Thyroid gland (tissue), 4 donors: ENCODE measurements at regions not wholly inside any gene's neighbourhood (a gene's known extent, or its start where the extent isn't known, plus 50 kb on each side); places are given as distances from the start of the nearest gene placed in this dataset.

Source experiments
- POLR2A ChIP-seq, 2 donors: fragments of 450-650 bp; IDR thresholded peaks; one replicate each; pipeline ENCODE4 v1.6.1; 2017; ENCODE audit warnings: antibody characterized with exemption in 2 of 2, mild to moderate bottlenecking in 2 of 2, moderate library complexity in 1 of 2
- TF ChIP-seq, protein P1 (sequence below), 6 experiments: fragments of 200-600 bp in 3 of 6; fragments of 450-650 bp in 3 of 6; sonication (generic) in 3 of 6; IDR thresholded peaks; one replicate each; pipeline ENCODE4 v1.5.1; 2016 to 2019; ENCODE audit warnings: antibody characterized with exemption in 6 of 6, mild to moderate bottlenecking in 2 of 6, inconsistent platforms in 1 of 6, moderate library complexity in 1 of 6

DNA sequence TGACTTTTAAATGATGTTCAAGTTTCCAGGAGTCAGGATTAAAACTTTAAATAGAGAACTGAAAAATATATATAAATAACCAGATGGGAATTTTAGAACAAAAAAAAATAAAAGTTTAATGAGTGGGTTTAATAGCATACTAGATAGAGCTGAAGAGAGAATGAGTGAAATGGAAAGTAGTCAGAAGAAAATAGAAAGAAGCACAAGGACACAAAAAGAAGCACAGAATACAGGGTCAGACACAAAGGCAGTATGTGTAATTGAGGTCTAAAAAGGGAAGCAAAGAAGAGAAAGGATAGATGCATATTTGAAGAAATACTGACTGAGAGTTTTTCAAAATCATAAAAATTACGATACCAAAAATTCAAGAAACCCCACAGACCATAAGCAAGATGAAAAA lies 159.8 kb upstream of the FERMT1 start:
- TF ChIP-seq, protein P1, sequence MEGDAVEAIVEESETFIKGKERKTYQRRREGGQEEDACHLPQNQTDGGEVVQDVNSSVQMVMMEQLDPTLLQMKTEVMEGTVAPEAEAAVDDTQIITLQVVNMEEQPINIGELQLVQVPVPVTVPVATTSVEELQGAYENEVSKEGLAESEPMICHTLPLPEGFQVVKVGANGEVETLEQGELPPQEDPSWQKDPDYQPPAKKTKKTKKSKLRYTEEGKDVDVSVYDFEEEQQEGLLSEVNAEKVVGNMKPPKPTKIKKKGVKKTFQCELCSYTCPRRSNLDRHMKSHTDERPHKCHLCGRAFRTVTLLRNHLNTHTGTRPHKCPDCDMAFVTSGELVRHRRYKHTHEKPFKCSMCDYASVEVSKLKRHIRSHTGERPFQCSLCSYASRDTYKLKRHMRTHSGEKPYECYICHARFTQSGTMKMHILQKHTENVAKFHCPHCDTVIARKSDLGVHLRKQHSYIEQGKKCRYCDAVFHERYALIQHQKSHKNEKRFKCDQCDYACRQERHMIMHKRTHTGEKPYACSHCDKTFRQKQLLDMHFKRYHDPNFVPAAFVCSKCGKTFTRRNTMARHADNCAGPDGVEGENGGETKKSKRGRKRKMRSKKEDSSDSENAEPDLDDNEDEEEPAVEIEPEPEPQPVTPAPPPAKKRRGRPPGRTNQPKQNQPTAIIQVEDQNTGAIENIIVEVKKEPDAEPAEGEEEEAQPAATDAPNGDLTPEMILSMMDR (IDR thresholded peaks at IDR 0.05) = no peak
- TF ChIP-seq POLR2A (IDR thresholded peaks at IDR 0.05) = no peak
